ENCODE measurements at regions not wholly inside any gene's neighbourhood (a gene's known extent, or its start where the extent isn't known, plus 50 kb on each side); places are given as distances from the start of the nearest gene placed in this dataset.

DNA sequence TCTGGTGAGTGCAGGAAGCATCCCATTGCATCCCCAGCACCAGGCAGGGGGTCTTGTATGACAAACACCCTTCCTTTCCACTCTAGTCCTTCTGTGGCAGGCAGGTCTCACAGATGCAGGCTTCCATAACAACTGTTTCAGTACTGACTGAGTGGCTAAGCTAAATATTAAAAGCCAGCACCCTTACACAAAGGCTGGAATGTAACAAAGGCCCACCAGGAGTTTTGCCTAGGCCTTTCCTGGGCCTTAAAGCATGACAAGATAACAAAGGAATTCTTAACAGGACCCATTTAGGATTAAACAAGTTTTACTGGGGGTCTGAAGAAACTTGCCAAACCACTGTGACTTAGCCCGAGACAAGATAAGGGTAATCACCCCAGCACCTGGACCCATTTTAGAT lies 228.9 kb upstream of the RPL38 start:
- CTCF ChIA-PET = no interaction called here

DNA sequence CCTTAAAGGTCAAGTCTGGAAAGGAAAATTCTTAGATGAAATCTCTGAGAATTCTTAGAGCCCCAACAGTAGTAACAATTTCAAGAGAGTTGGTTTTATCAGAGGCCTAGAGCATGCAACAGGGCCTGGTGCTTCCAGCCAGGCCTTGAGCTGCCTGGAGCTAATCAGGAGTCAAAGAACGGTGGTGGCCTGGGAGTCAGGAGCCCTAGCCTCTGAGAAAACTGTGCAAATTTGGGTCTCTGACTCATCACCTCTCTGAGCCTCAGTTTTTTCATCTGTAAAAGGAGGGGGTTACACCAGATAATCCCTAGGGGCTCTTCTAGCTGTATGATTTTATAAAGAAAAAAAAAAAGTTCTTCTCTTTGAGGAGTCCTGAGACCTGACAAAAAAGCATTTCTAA lies 227.3 kb upstream of the RPL38 start:
- H3K27ac Mint-ChIP-seq = no peak overlapping the region
- no peak overlapping the region for H3K4me3 Mint-ChIP-seq
- H3K27me3 Mint-ChIP-seq = peaks cover 30 to 34% of the 10 kb centered on the region in 2 donors
- Histone ChIP-seq H3K27me3 (replicated peaks in 1 of 2; ENCODE audit: control insufficient read depth in 2 of 2, extremely low read depth in 1 of 2, insufficient read depth in 2 of 2, low read length in 1 of 2) (peaks cover 0 to 47% of the 10 kb centered on the region in 2 experiments), H3K4me3 (ENCODE audit: control insufficient read depth in 1 of 2, extremely low read depth in 1 of 2, low read length in 1 of 2) (no peak overlapping the region), H3K36me3 (ENCODE audit: control insufficient read depth in 2 of 2, extremely low read depth in 1 of 2, insufficient read depth in 1 of 2, low read length in 1 of 2) (no peaks in the 10 kb centered on the region), H3K27ac (ENCODE audit: low read length) (no peak overlapping the region), H3K4me1 (ENCODE audit: control insufficient read depth in 1 of 2, extremely low read depth in 1 of 2, insufficient read depth in 2 of 2, low read length in 2 of 2) (no peaks in the 10 kb centered on the region), H3K9me3 (no peaks in the 10 kb centered on the region)
- H3K4me1 Mint-ChIP-seq = peaks cover 0 to 5% (median 0%) of the 10 kb centered on the region in 3 donors
- ChIA-PET CTCF (no interaction called here), POLR2A (no interaction called here)
- no peaks in the 10 kb centered on the region for H3K36me3 Mint-ChIP-seq
- WGBS (ENCODE audit: insufficient coverage) = 100% methylated on average over 1 of the region's 1 CpG
- ATAC-seq (replicated peaks in 1 of 4) = no peak
- no peaks in the 10 kb centered on the region for H3K9me3 Mint-ChIP-seq
- DNase-seq = no peak

More for the DNA sequence above, 228.9 kb upstream of the RPL38 start:
- Mint-ChIP-seq H3K27ac (no peak overlapping the region), H3K27me3 (peaks cover 29 to 40% of the 10 kb centered on the region in 2 donors), H3K4me3 (no peak overlapping the region), H3K36me3 (no peaks in the 10 kb centered on the region), H3K4me1 (no peaks in the 10 kb centered on the region), H3K9me3 (no peaks in the 10 kb centered on the region)
- H3K36me3 ChIP-seq (ENCODE audit: control insufficient read depth in 2 of 2, extremely low read depth in 1 of 2, insufficient read depth in 1 of 2, low read length in 1 of 2) = no peaks in the 10 kb centered on the region
- H3K4me1 ChIP-seq (ENCODE audit: control insufficient read depth in 1 of 2, extremely low read depth in 1 of 2, insufficient read depth in 2 of 2, low read length in 2 of 2) = no peaks in the 10 kb centered on the region
- H3K4me3 ChIP-seq (ENCODE audit: control insufficient read depth in 1 of 2, extremely low read depth in 1 of 2, low read length in 1 of 2) = no peak overlapping the region
- no peak for ATAC-seq (replicated peaks in 1 of 4)
- H3K9me3 ChIP-seq = no peaks in the 10 kb centered on the region
- POLR2A ChIA-PET = no interaction called here
- no CpG with 5 or more reads among the region's 1 CpG for WGBS (ENCODE audit: insufficient coverage)
- peaks cover 0 to 51% of the 10 kb centered on the region in 2 experiments for H3K27me3 ChIP-seq (replicated peaks in 1 of 2; ENCODE audit: control insufficient read depth in 2 of 2, extremely low read depth in 1 of 2, insufficient read depth in 2 of 2, low read length in 1 of 2)
- no peak for DNase-seq
- no peak overlapping the region for H3K27ac ChIP-seq (ENCODE audit: low read length)

DNA sequence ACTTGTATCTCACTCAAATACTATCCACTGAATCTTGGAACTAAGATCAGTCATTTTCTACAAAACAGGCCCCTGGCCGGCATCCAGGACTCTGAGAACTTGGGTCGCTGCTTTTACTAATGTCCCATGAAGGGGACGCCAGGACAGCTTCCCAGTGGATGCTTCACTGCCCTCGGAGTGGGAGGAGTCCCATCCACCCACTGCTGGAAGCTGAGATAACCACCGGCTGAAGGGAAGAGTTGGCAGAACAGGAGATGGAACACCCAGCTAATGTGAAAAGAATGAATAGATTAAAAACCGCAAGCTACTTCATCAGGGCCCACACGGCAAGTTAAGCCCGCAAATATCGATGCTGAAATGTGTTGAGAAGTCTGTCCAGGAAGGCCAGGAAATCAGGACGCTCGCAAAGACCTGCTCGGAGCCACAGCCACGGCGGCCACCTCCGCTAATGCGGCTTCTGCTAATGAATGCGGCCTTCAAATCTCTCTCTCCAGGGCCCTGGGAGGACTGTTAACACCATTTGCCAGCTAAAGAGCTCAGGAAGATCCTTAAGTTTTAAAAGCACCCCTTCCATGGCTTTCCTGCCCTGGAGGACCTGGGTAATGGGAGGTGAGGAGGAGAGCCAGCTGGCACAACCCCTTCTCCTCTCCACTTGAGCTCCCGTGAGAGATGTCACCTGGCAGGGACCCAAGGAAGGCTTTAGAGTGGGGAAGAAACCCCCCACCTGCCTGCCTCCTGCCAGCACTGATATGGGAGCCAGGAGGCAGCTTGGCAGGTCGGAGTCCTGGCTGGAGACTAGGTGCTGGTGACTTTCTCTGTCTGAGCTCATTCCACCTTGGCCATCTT lies 226.6 kb upstream of the RPL38 start:
- 91% methylated on average over 9 of the region's 19 CpGs for WGBS (ENCODE audit: insufficient coverage)
- Mint-ChIP-seq H3K27ac (no peak overlapping the region), H3K9me3 (no peaks in the 10 kb centered on the region), H3K4me3 (no peak overlapping the region), H3K36me3 (no peaks in the 10 kb centered on the region), H3K27me3 (peaks cover 23 to 31% of the 10 kb centered on the region in 2 donors), H3K4me1 (peaks cover 0 to 5% (median 0%) of the 10 kb centered on the region in 3 donors)
- DNase-seq (no peak), ATAC-seq (replicated peaks in 1 of 4) (no peak)
- no peak overlapping the region for H3K4me3 ChIP-seq (ENCODE audit: control insufficient read depth in 1 of 2, extremely low read depth in 1 of 2, low read length in 1 of 2)
- H3K36me3 ChIP-seq (ENCODE audit: control insufficient read depth in 2 of 2, extremely low read depth in 1 of 2, insufficient read depth in 1 of 2, low read length in 1 of 2) = no peaks in the 10 kb centered on the region
- ChIA-PET POLR2A (no interaction called here), CTCF (no interaction called here)
- no peak overlapping the region for H3K27ac ChIP-seq (ENCODE audit: low read length)
- H3K27me3 ChIP-seq (replicated peaks in 1 of 2; ENCODE audit: control insufficient read depth in 2 of 2, extremely low read depth in 1 of 2, insufficient read depth in 2 of 2, low read length in 1 of 2) = peaks cover 0 to 44% of the 10 kb centered on the region in 2 experiments
- H3K4me1 ChIP-seq (ENCODE audit: control insufficient read depth in 1 of 2, extremely low read depth in 1 of 2, insufficient read depth in 2 of 2, low read length in 2 of 2) = no peaks in the 10 kb centered on the region
- H3K9me3 ChIP-seq = no peaks in the 10 kb centered on the region

DNA sequence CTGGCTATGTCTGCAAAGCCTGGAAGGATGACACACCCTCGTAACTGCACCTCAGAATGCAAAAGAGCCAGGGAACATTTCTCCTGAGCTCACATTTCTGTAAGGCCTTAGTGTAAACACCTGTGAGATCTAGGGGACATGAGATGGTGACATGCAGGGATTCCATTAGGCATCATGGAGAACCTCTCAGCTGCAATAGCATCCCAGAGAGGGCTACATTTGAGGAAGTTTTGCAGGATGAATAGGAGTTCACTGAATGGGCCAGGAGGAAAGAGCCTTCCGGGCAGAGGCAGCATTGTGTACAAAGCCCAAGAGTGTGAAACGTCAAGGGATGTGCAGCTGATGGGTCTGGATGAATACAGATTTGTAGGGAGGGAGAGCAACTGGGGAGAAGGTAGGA lies 223.0 kb upstream of the RPL38 start:
- Mint-ChIP-seq H3K27me3 (peaks cover 21 to 23% of the 10 kb centered on the region in 2 donors), H3K36me3 (no peaks in the 10 kb centered on the region), H3K4me1 (peaks cover 10 to 14% (median 13%) of the 10 kb centered on the region in 3 donors), H3K9me3 (no peaks in the 10 kb centered on the region), H3K4me3 (no peak overlapping the region), H3K27ac (no peak overlapping the region)
- H3K27ac ChIP-seq (ENCODE audit: low read length) = no peak overlapping the region
- DNase-seq (no peak), ATAC-seq (replicated peaks in 1 of 4) (no peak)
- ChIA-PET CTCF (interaction anchor here in 1 of 2 donors (0.6 kb wide), 1 partner anchor 548 kb away, joined by 4 read pairs; no protein-coding TSS in a partner anchor), POLR2A (no interaction called here)
- H3K9me3 ChIP-seq = no peaks in the 10 kb centered on the region
- peaks cover 0 to 48% of the 10 kb centered on the region in 2 experiments for H3K27me3 ChIP-seq (replicated peaks in 1 of 2; ENCODE audit: control insufficient read depth in 2 of 2, extremely low read depth in 1 of 2, insufficient read depth in 2 of 2, low read length in 1 of 2)
- H3K4me3 ChIP-seq (ENCODE audit: control insufficient read depth in 1 of 2, extremely low read depth in 1 of 2, low read length in 1 of 2) = no peak overlapping the region
- peaks cover 0 to 4% of the 10 kb centered on the region in 2 experiments for H3K4me1 ChIP-seq (ENCODE audit: control insufficient read depth in 1 of 2, extremely low read depth in 1 of 2, insufficient read depth in 2 of 2, low read length in 2 of 2)
- no peaks in the 10 kb centered on the region for H3K36me3 ChIP-seq (ENCODE audit: control insufficient read depth in 2 of 2, extremely low read depth in 1 of 2, insufficient read depth in 1 of 2, low read length in 1 of 2)
- 63% methylated on average over 2 of the region's 3 CpGs for WGBS (ENCODE audit: insufficient coverage)

DNA sequence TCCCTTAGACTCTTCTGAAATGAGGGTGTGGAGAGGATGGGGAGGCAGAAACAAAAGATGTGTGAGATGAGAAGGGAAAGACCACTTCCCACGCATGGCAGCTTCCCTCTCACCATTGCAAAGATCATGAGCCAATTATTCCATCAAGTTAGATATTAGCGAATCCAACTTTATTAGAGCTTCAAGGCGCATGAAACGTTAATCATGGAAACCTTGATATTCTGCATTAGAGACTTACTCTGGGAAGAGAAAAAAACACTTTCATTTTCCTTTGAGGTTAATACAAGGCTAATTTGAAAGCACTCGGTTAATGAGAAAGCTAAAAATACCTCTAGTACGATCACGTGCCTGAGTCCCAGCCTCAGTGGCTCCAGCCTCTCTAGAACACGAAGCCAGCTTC lies 220.6 kb upstream of the RPL38 start:
- Mint-ChIP-seq H3K9me3 (no peaks in the 10 kb centered on the region), H3K36me3 (no peaks in the 10 kb centered on the region), H3K4me3 (no peak overlapping the region), H3K27me3 (peaks cover 14 to 15% of the 10 kb centered on the region in 2 donors), H3K27ac (no peak overlapping the region), H3K4me1 (peaks cover 10 to 15% (median 13%) of the 10 kb centered on the region in 3 donors)
- Histone ChIP-seq H3K4me1 (ENCODE audit: control insufficient read depth in 1 of 2, extremely low read depth in 1 of 2, insufficient read depth in 2 of 2, low read length in 2 of 2) (peaks cover 0 to 4% of the 10 kb centered on the region in 2 experiments), H3K27me3 (replicated peaks in 1 of 2; ENCODE audit: control insufficient read depth in 2 of 2, extremely low read depth in 1 of 2, insufficient read depth in 2 of 2, low read length in 1 of 2) (peaks cover 0 to 39% of the 10 kb centered on the region in 2 experiments), H3K36me3 (ENCODE audit: control insufficient read depth in 2 of 2, extremely low read depth in 1 of 2, insufficient read depth in 1 of 2, low read length in 1 of 2) (no peaks in the 10 kb centered on the region), H3K9me3 (no peaks in the 10 kb centered on the region), H3K27ac (ENCODE audit: low read length) (no peak overlapping the region), H3K4me3 (ENCODE audit: control insufficient read depth in 1 of 2, extremely low read depth in 1 of 2, low read length in 1 of 2) (no peak overlapping the region)
- ChIA-PET CTCF (no interaction called here), POLR2A (no interaction called here)
- ATAC-seq (replicated peaks in 1 of 4) (no peak), DNase-seq (no peak)
- 41% methylated on average over 3 of the region's 8 CpGs for WGBS (ENCODE audit: insufficient coverage)

DNA sequence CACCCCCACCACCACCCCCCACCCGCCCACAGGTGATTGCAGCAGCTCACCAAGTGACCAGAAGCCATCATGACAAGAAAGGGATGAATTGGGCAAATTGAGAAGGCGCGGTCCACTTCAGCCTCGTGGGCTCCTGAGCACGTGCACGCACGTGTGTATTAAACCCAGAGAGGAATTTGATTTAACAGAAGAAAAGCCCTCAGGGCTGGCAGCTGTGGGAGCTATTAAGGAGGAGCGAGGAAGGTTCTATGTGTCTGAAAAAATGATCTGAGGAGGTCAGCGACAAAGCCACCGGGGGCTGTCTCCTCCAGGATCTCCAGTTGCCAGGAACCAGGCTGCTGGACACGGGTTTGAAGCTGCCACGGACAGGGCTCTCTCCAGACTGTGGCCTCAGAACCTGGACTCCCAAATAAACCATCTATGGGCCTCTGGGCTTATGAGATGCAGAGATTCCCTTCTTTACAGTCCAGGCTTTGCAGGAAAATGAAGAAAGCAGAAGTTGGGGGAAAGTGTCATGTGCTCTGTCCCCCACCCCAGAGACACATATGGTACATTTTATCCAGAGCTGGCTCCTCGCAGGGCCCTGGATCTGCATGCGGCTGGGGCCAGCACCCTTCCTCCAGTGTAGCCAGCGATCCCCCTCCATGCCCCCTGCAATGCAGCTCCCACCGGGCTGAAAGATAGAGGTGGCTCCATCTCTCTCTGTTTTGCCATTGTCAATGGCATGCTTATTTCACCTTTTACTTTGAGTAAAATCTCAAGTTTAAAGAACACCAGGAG lies 219.7 kb upstream of the RPL38 start:
- no peak overlapping the region for H3K27ac ChIP-seq (ENCODE audit: low read length)
- peaks cover 12 to 14% of the 10 kb centered on the region in 2 donors for H3K27me3 Mint-ChIP-seq
- H3K9me3 ChIP-seq = no peaks in the 10 kb centered on the region
- ATAC-seq (replicated peaks in 1 of 4) (no peak), DNase-seq (no peak)
- H3K36me3 Mint-ChIP-seq = no peaks in the 10 kb centered on the region
- CTCF ChIA-PET = no interaction called here
- H3K4me3 ChIP-seq (ENCODE audit: control insufficient read depth in 1 of 2, extremely low read depth in 1 of 2, low read length in 1 of 2) = no peak overlapping the region
- H3K4me3 Mint-ChIP-seq = no peak overlapping the region
- no peaks in the 10 kb centered on the region for H3K9me3 Mint-ChIP-seq
- no peak overlapping the region for H3K27ac Mint-ChIP-seq
- peaks cover 0 to 4% of the 10 kb centered on the region in 2 experiments for H3K4me1 ChIP-seq (ENCODE audit: control insufficient read depth in 1 of 2, extremely low read depth in 1 of 2, insufficient read depth in 2 of 2, low read length in 2 of 2)
- peaks cover 10 to 15% (median 13%) of the 10 kb centered on the region in 3 donors for H3K4me1 Mint-ChIP-seq
- POLR2A ChIA-PET = no interaction called here
- H3K27me3 ChIP-seq (replicated peaks in 1 of 2; ENCODE audit: control insufficient read depth in 2 of 2, extremely low read depth in 1 of 2, insufficient read depth in 2 of 2, low read length in 1 of 2) = peaks cover 0 to 41% of the 10 kb centered on the region in 2 experiments
- 79% methylated on average over 9 of the region's 16 CpGs for WGBS (ENCODE audit: insufficient coverage)
- no peaks in the 10 kb centered on the region for H3K36me3 ChIP-seq (ENCODE audit: control insufficient read depth in 2 of 2, extremely low read depth in 1 of 2, insufficient read depth in 1 of 2, low read length in 1 of 2)
